ENCODE measurements at regions not wholly inside any gene's neighbourhood (a gene's known extent, or its start where the extent isn't known, plus 50 kb on each side); places are given as distances from the start of the nearest gene placed in this dataset.

- Histone ChIP-seq H3K4me3 (ENCODE audit: insufficient read depth, low read depth, low read length) (no peak overlapping the region), H3K4me2 (ENCODE audit: low read depth, low read length) (no peak overlapping the region), H3K9me3 (ENCODE audit: control insufficient read depth, insufficient read depth, low read length) (peaks cover 3% of the 10 kb centered on the region), H3K9me1 (ENCODE audit: insufficient read depth, low read length) (no peaks in the 10 kb centered on the region), H2BK120ac (ENCODE audit: low read depth, low read length) (no peak overlapping the region), H2AK9ac (replicated peaks; ENCODE audit: low read depth, low read length, poor library complexity) (no peak overlapping the region), H3K27ac (ENCODE audit: insufficient read depth, low read length) (no peak overlapping the region), H4K91ac (ENCODE audit: insufficient read depth, low read depth, low read length) (no peak overlapping the region), H2AK5ac (ENCODE audit: low read depth, low read length) (no peak overlapping the region), H3K4ac (ENCODE audit: low read depth, low read length) (no peak overlapping the region), H3K14ac (replicated peaks; ENCODE audit: low read depth, low read length) (no peak overlapping the region), H3K23ac (ENCODE audit: low read depth, low read length) (no peak overlapping the region), H4K20me1 (ENCODE audit: insufficient read depth, low read length) (no peaks in the 10 kb centered on the region), H2BK20ac (ENCODE audit: low read depth, low read length) (no peak overlapping the region), H3K36me3 (ENCODE audit: control insufficient read depth, insufficient read depth, low read length) (no peaks in the 10 kb centered on the region), H2BK15ac (ENCODE audit: low read depth, low read length) (no peak overlapping the region), H3K18ac (ENCODE audit: low read depth, low read length) (no peak overlapping the region), H3K79me1 (ENCODE audit: low read depth in 1 of 2, low read length in 2 of 2) (no peaks in the 10 kb centered on the region), H2BK5ac (ENCODE audit: low read depth, low read length, poor library complexity, severe bottlenecking) (no peak overlapping the region), H2AFZ (replicated peaks; ENCODE audit: low read length, poor library complexity) (no peak overlapping the region), H3K27me3 (ENCODE audit: control insufficient read depth, insufficient read depth, low read length) (no peaks in the 10 kb centered on the region), H3K4me1 (ENCODE audit: control insufficient read depth, insufficient read depth, low read length) (no peaks in the 10 kb centered on the region), H3K9ac (ENCODE audit: low read depth, low read length) (no peak overlapping the region), H3K56ac (ENCODE audit: extremely low read depth, insufficient read depth, low read length) (no peak overlapping the region), H4K8ac (ENCODE audit: low read depth in 2 of 2, low read length in 2 of 2) (no peak overlapping the region), H4K5ac (ENCODE audit: low read depth, low read length) (no peak overlapping the region)
- CTCF ChIA-PET = no interaction called here
- BruUV-seq (replicated peaks) = no TSS peak
- TF ChIP-seq USF2 (IDR thresholded peaks at IDR 0.05; ENCODE audit: low read depth, low read length) = no peak
- TF ChIP-seq SMC3 (IDR thresholded peaks at IDR 0.05; ENCODE audit: low read depth, low read length) = no peak
- WGBS, 2 experiments (ENCODE audit: extremely low coverage in 2 of 2, insufficient read length in 1 of 2) = no CpG with 5 or more reads among the region's 1 CpG
- intact Hi-C loops (cut with micrococcal nuclease) (no loop called here), in situ Hi-C loops (cut with MboI; ENCODE audit: low sequenced_read_pairs) (no loop called here), dilution Hi-C loops (cut with HindIII; ENCODE audit: low sequenced_read_pairs, unreplicated experiment) (no loop called here)
- POLR2A ChIA-PET (ENCODE audit: unreplicated experiment) = no interaction called here
- DNase-seq (no peak), ATAC-seq (ENCODE audit: low read depth) (no peak)
Measured at GRCh38 chr5:19314840-19315239, 673.2 kb downstream of the CDH18 start.

Measured in IMR-90 (cell line).